Vagina (tissue), 2 donors: ENCODE measurements at regions not wholly inside any gene's neighbourhood (a gene's known extent, or its start where the extent isn't known, plus 50 kb on each side); places are given as distances from the start of the nearest gene placed in this dataset.

Experiments used
- DNase-seq, 2 donors: peaks; one replicate each; pipeline ENCODE4 v3.0.0-alpha.2; 2017; ENCODE audit errors: extremely low spot score in 2 of 2
- H3K27ac ChIP-seq: fragments of 200-600 bp; sonication (generic); one replicate; pipeline ENCODE4 v1.5.1; 2019
- H3K27me3 ChIP-seq: fragments of 200-600 bp; sonication (generic); one replicate; pipeline ENCODE4 v1.5.1; 2019
- H3K36me3 ChIP-seq, 2 donors: fragments of 200-600 bp; sonication (generic); one replicate each; pipeline ENCODE4 v1.5.1; 2017 to 2019
- H3K4me1 ChIP-seq: fragments of 200-600 bp; sonication (generic); one replicate; pipeline ENCODE4 v1.5.1; 2019
- H3K4me3 ChIP-seq, 2 donors: fragments of 200-600 bp; sonication (generic); 1 replicate in 1 of 2; 2 replicates in 1 of 2; pipeline ENCODE4 v1.5.1; 2016 to 2019
- H3K9me3 ChIP-seq: fragments of 200-600 bp; sonication (generic); one replicate; pipeline ENCODE4 v1.5.1; 2019
- POLR2A ChIP-seq, 2 donors: fragments of 450-650 bp; IDR thresholded peaks; one replicate each; pipeline ENCODE4 v1.6.1; 2017; ENCODE audit warnings: antibody characterized with exemption in 2 of 2, mild to moderate bottlenecking in 2 of 2, moderate library complexity in 2 of 2
- POLR2AphosphoS5 ChIP-seq, 2 donors: sonication (generic); formaldehyde crosslinking; IDR thresholded peaks; one replicate each; pipeline ENCODE4 v1.9.0; 2017; ENCODE audit warnings: antibody characterized with exemption in 2 of 2, mild to moderate bottlenecking in 2 of 2, low read depth in 1 of 2; ENCODE audit not compliant: insufficient read depth in 1 of 2
- intact Hi-C: fragments of 100-400 bp; cut with DNase I; formaldehyde crosslinking; loops from one replicate; pipeline ENCODE4 v1.15.1; 2023
- TF ChIP-seq, protein P1 (sequence below), 3 experiments: fragments of 450-650 bp in 2 of 3; fragments of 200-600 bp in 1 of 3; sonication (generic) in 1 of 3; IDR thresholded peaks; one replicate each; pipeline ENCODE4 v1.5.1; 2017 to 2019; ENCODE audit warnings: antibody characterized with exemption in 3 of 3, mild to moderate bottlenecking in 2 of 3, moderate library complexity in 2 of 3

DNA sequence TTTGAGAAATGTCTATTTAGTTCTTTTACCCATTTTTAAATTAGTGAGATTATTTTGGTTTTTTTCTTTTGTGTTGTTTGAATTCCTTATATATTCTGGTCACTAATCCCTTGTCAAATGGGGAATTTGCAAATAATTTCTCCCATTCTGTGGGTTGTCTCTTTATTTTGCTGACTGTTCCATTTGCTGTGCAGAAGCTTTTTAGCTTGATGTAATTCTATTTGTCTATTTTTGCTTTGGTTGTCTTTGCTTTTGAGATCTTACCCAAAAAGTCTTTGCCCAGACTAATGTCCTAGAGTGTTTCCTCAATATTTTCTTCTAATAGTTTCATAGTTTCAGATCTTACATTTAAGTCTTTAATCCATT, 472.9 kb downstream of the TBL1XR1 start:
- intact Hi-C loops = no loop called here
- no peak overlapping the region for H3K4me3 ChIP-seq
- H3K27me3 ChIP-seq = no peaks in the 10 kb centered on the region
- no peaks in the 10 kb centered on the region for H3K4me1 ChIP-seq
- H3K9me3 ChIP-seq = no peaks in the 10 kb centered on the region
- no peak overlapping the region for H3K27ac ChIP-seq
- no peak for TF ChIP-seq POLR2A (IDR thresholded peaks at IDR 0.05)
- TF ChIP-seq, protein P1, sequence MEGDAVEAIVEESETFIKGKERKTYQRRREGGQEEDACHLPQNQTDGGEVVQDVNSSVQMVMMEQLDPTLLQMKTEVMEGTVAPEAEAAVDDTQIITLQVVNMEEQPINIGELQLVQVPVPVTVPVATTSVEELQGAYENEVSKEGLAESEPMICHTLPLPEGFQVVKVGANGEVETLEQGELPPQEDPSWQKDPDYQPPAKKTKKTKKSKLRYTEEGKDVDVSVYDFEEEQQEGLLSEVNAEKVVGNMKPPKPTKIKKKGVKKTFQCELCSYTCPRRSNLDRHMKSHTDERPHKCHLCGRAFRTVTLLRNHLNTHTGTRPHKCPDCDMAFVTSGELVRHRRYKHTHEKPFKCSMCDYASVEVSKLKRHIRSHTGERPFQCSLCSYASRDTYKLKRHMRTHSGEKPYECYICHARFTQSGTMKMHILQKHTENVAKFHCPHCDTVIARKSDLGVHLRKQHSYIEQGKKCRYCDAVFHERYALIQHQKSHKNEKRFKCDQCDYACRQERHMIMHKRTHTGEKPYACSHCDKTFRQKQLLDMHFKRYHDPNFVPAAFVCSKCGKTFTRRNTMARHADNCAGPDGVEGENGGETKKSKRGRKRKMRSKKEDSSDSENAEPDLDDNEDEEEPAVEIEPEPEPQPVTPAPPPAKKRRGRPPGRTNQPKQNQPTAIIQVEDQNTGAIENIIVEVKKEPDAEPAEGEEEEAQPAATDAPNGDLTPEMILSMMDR (IDR thresholded peaks at IDR 0.05) = no peak
- TF ChIP-seq POLR2AphosphoS5 (IDR thresholded peaks at IDR 0.05; ENCODE audit: insufficient read depth in 1 of 2, low read depth in 1 of 2) = no peak
- no peak for DNase-seq
- no peaks in the 10 kb centered on the region for H3K36me3 ChIP-seq

DNA sequence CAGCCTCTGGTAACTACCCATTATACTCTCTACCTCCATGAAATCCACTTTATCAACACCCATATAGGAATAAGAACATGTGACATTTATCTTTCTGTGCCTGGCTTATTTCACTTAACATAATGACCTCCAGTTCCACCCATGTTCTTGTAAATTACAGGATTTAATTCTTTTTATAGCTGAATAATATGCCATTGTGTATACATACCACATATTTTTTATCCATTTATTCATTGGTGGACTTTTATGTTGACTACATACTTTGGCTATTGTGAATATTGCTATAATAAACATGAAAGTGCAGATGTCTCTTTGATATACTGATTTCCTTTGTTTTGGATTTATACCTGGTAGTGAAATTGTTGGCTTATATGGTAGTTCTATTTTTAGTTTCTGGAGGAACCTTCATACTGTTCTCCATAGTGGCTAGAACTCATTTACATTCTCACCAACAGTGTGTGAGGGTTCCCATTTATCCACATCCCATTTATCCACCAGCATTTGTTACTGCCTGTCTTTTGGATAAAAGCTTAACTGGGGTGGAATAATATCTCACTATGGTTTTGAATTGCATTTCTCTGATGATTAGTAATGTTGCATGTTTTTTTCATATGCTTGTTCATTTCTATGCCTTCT, 473.4 kb downstream of the TBL1XR1 start:
- TF ChIP-seq, protein P1 (IDR thresholded peaks at IDR 0.05) = no peak
- TF ChIP-seq POLR2A (IDR thresholded peaks at IDR 0.05) (no peak), POLR2AphosphoS5 (IDR thresholded peaks at IDR 0.05; ENCODE audit: insufficient read depth in 1 of 2, low read depth in 1 of 2) (no peak)
- no peaks in the 10 kb centered on the region for H3K36me3 ChIP-seq
- intact Hi-C loops = no loop called here
- no peaks in the 10 kb centered on the region for H3K4me1 ChIP-seq
- H3K27ac ChIP-seq = no peak overlapping the region
- no peaks in the 10 kb centered on the region for H3K9me3 ChIP-seq
- no peaks in the 10 kb centered on the region for H3K27me3 ChIP-seq
- no peak overlapping the region for H3K4me3 ChIP-seq
- DNase-seq = no peak

DNA sequence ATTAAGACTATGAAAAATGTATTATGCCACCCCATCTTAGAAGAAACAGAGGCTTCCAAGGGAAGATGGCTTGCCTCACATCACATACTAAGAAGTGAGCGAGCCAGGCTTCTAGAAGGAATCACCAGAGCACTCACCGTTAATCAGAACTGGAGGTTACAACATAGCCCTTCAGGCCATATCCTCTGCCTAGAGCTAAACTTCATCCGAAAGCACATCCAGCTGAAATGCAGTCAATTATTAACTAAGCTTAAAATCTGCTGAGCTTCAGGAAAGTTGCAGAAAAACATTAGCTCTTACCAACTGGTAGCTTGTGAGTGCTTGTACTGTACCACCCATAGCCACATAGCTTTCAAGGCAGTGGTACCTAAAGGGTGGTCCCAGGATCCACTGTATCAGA, 483.2 kb downstream of the TBL1XR1 start:
- Histone ChIP-seq H3K27me3 (no peaks in the 10 kb centered on the region), H3K9me3 (no peaks in the 10 kb centered on the region), H3K4me1 (no peaks in the 10 kb centered on the region), H3K27ac (no peak overlapping the region), H3K36me3 (no peaks in the 10 kb centered on the region), H3K4me3 (no peak overlapping the region)
- no peak for TF ChIP-seq POLR2A (IDR thresholded peaks at IDR 0.05)
- no peak for TF ChIP-seq POLR2AphosphoS5 (IDR thresholded peaks at IDR 0.05; ENCODE audit: insufficient read depth in 1 of 2, low read depth in 1 of 2)
- TF ChIP-seq, protein P1 (IDR thresholded peaks at IDR 0.05) = no peak
- no peak for DNase-seq
- intact Hi-C loops = no loop called here

DNA sequence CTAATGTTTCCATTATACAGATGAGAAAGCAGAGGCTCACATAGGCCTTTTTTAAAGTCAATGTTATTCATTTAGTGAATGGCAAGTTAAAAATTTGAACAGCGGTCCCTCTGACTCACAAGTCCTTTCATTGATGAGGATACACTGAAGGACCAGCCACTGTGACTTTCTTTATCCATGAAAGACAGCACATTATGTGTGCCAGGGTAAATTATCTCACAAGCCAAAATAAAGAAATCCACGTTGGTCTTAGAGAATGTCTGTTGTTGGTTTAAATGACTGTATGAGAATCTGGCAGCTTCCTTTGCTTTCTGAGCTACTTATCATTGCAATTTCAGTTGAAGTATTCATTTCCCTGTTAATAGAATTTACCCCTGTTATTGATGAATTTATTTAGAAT, 485.1 kb downstream of the TBL1XR1 start:
- intact Hi-C loops = no loop called here
- Histone ChIP-seq H3K27ac (no peak overlapping the region), H3K4me1 (no peaks in the 10 kb centered on the region), H3K27me3 (no peaks in the 10 kb centered on the region), H3K9me3 (no peaks in the 10 kb centered on the region), H3K36me3 (no peaks in the 10 kb centered on the region), H3K4me3 (no peak overlapping the region)
- TF ChIP-seq POLR2AphosphoS5 (IDR thresholded peaks at IDR 0.05; ENCODE audit: insufficient read depth in 1 of 2, low read depth in 1 of 2) (no peak), POLR2A (IDR thresholded peaks at IDR 0.05) (no peak)
- TF ChIP-seq, protein P1 (IDR thresholded peaks at IDR 0.05) = no peak
- DNase-seq = no peak

DNA sequence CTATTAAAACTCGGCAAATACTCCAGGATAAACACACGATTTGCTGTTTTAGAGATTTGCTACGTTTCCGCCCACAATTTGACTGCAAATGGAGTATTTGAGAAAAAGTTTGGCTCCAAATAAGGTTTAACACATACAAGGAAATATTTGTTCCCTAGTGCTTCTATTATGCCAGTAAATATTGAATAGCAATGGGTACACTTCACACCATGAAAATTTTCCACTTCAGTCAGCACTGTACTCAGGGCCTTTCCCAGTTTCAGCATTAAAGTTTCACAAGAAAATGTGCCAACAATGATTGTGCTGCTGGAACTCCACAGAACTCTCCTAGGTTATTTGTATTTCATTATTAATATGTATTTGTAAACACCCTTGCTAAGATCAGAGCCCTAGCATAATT, 498.0 kb downstream of the TBL1XR1 start:
- Histone ChIP-seq H3K36me3 (no peaks in the 10 kb centered on the region), H3K27me3 (no peaks in the 10 kb centered on the region), H3K4me1 (no peaks in the 10 kb centered on the region), H3K4me3 (no peak overlapping the region), H3K9me3 (no peaks in the 10 kb centered on the region), H3K27ac (no peak overlapping the region)
- TF ChIP-seq, protein P1 (IDR thresholded peaks at IDR 0.05) = no peak
- TF ChIP-seq POLR2A (IDR thresholded peaks at IDR 0.05) (no peak), POLR2AphosphoS5 (IDR thresholded peaks at IDR 0.05; ENCODE audit: insufficient read depth in 1 of 2, low read depth in 1 of 2) (no peak)
- no peak for DNase-seq
- intact Hi-C loops = no loop called here
